Fibroblast of the aortic adventitia (primary cell): ENCODE measurements at regions not wholly inside any gene's neighbourhood (a gene's known extent, or its start where the extent isn't known, plus 50 kb on each side); places are given as distances from the start of the nearest gene placed in this dataset.
A peak's percentile ranks its signal among the peaks of the same experiment; 100 is the strongest.
"Not testable (repeated sequence)": the region's sequence is repeated elsewhere in the genome, so short reads cannot be mapped to it uniquely, and the experiment has no call there.

Source experiments
- DNase-seq: peaks from one replicate; pipeline ENCODE4 v3.0.0-alpha.2; 2010; ENCODE audit warnings: low read depth
- H3K4me3 ChIP-seq: 2 replicates; pipeline ENCODE4 v1.5.1; 2011; ENCODE audit warnings: low read depth, mild to moderate bottlenecking, control low read depth, low read length, moderate library complexity
- TF ChIP-seq, protein P1 (sequence below): IDR thresholded peaks from 2 replicates; pipeline ENCODE4 v1.5.1; 2011; ENCODE audit warnings: mild to moderate bottlenecking, low read length, control low read depth, inconsistent platforms; ENCODE audit not compliant: insufficient read depth

DNA sequence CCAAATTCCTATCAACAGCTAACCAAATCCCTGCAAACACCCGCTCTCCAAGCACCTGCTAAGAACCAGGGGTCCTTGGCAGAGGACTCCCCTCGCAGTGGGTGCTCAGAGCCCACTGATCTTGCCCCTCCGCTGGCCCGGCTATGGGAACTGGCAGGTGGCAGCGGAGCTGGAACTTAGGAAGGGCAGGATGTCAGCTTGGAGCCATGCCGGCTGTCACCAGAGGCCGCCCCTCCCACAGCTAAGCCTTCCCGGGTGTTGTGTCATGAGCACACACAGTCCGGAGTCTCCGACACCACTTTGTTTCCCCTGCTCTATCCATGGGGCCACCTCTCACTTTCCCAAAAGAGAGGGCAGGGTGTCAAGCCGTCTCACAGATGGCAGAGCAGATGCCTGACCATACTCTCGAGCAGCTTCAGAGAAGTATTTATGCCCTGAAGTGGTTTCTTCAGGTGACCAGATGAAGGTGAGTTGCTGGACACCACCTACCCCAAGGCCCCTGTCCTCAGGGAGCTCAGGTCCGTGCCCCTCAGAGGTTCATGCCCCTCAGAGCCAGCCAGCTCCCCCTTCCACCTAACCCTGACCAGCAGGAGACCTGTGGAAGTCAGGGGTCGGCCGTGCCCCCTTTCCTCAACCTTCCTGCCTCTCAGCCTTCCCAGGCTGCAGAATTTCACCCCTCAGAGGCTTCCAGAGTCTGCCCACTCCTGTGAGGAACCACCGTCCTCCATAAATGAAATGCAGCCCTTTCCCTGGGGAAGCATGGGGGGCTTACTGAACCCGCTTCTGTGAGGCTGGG is 545.7 kb upstream of the B3GAT1 start:
- DNase-seq = no peak
- no peak overlapping the region for H3K4me3 ChIP-seq
- TF ChIP-seq, protein P1, sequence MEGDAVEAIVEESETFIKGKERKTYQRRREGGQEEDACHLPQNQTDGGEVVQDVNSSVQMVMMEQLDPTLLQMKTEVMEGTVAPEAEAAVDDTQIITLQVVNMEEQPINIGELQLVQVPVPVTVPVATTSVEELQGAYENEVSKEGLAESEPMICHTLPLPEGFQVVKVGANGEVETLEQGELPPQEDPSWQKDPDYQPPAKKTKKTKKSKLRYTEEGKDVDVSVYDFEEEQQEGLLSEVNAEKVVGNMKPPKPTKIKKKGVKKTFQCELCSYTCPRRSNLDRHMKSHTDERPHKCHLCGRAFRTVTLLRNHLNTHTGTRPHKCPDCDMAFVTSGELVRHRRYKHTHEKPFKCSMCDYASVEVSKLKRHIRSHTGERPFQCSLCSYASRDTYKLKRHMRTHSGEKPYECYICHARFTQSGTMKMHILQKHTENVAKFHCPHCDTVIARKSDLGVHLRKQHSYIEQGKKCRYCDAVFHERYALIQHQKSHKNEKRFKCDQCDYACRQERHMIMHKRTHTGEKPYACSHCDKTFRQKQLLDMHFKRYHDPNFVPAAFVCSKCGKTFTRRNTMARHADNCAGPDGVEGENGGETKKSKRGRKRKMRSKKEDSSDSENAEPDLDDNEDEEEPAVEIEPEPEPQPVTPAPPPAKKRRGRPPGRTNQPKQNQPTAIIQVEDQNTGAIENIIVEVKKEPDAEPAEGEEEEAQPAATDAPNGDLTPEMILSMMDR = no peak

DNA sequence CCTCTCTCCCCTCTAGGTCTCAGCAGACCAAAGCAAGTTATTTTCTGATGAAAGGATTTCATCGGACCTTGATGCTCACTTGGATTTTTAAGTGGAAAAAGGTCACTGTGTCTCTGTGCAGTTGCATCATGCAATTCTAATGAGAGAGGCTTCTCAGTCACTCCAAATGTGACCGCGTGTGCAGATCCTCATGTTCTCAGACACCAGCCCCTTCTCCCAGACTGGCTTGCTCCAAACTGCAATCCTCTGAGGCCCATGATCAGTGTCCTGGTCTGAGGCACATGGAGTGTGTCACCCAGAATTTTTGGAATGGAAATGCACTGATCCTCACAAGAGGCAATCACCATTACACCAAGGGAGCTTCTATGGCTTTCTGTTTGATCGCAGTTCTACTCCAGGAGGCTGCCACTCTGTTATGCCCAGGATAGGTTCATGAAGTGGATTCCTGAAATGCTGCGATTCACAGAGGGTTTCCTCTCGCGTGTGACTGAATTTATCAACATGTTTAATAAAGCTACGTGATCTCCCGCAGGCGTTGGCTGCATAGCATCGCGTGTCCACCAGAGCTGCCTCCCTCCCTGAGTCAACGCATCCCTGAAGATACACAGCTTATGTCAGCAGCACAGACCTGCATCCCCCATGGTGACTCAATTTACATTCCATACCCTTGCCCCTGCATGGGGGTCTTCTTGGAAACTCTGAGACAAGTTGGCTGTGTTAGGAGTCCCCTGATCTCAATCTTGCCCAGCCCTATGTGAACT is 544.6 kb upstream of the B3GAT1 start:
- TF ChIP-seq, protein P1 = no peak
- DNase-seq = no peak
- H3K4me3 ChIP-seq = no peak overlapping the region

DNA sequence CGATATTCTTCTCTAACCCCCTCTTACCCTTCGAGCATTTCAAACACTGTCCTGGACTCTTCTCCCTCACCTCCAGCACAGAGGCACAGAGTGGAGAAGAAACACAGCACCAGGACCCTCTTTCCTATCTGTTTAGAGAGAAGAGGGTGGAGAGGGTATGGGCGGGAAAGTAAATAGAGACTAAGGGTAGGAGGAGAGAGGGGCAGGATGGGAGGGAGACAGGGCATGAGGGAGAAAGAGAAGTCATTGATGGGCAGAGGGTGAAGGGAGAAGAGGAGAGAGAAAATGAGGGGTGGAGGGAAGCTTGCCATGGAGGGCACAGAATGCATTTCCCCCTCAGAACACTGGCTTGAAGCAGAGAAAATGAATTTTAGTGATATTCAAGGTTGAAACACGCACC is 543.9 kb upstream of the B3GAT1 start:
- not testable (repeated sequence) for DNase-seq, H3K4me3 ChIP-seq

DNA sequence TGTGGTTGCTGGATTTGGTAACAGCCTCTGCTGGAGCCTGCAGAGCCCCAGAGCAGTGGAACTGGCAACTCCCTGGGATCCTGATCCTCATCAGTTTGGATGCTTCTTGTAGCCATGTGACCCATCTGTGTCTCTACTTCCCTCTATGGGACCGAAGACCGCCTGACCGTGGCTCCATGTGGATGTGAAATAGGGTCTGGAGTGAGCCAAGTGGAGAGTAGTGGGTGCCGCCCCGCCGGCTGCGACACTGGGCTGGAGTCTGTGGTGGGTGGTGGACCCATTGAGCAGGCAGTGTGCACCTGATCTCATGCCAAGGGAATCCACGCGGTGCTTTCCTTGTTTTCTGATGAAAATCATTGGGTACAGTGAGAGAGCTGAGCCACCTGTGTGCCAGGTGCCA is 543.2 kb upstream of the B3GAT1 start:
- TF ChIP-seq, protein P1 = no peak

DNA sequence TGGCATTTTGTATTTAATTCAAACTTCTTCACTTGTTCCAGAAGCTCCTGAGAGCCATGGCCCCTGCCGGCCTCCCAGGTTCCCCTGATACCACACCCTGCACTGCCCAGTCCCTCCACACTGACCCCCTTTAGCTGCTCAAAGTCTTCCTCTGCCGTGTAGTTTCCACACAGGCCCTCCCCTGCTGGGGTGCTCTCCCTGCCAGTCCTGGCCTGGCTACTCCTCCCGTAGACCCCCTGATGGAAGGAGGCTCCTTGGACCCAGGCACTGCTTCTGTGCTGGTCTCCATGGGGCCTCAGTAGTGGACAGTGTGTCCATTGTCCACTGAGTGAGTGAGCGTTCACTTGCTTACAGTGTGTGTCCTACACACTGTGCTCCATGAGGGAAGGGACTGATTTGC is 542.4 kb upstream of the B3GAT1 start:
- DNase-seq = not testable (repeated sequence)

More for the DNA sequence above, 543.2 kb upstream of the B3GAT1 start:
- no peak overlapping the region for H3K4me3 ChIP-seq
- DNase-seq = no peak

DNA sequence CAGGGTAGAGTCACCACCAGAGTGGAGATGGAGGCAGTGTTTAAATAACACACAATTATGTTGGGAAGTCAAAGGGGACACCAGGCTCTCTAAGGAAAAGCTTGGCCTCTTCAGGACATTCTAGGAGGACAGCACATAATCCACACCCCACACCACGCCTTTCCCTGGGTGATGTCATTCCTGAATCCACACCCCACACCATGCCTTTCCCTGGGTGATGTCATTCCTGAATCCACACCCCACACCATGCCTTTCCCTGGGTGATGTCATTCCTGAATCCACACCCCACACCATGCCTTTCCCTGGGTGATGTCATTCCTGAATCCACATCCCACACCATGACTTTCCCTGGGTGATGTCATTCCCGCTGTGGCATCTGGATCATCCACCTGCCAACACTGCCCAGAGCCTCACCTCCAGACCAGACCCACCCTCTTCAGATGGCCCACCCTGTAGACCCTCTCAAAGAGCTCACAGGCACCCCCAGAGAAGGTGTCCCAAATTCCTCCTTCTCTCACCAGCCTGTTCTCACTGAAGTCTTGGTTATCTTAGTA is 541.5 kb upstream of the B3GAT1 start:
- DNase-seq, H3K4me3 ChIP-seq: not testable (repeated sequence)

More for the DNA sequence above, 542.4 kb upstream of the B3GAT1 start:
- H3K4me3 ChIP-seq = not testable (repeated sequence)

DNA sequence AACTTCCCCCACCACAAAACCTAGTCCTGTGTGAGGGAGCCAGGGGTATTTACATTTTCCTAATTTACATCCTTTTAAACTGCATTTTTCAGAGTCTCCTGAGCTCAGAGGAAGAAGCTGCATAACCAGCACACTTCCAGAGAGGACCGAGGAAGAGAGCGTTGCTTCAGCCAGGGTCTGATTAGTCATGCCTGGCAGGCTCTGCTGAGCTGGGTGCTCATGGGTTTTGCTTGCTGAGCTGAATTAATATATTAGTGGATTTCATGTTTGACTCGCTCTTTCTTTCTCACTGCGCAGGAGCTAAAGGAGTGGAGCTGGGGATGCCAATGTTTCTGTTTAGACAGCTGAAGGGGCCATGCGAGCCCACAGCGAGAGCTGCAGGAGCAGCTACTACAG is 539.3 kb upstream of the B3GAT1 start:
- H3K4me3 ChIP-seq = no peak overlapping the region
- peak; percentile 72 for DNase-seq
- TF ChIP-seq, protein P1 = no peak

DNA sequence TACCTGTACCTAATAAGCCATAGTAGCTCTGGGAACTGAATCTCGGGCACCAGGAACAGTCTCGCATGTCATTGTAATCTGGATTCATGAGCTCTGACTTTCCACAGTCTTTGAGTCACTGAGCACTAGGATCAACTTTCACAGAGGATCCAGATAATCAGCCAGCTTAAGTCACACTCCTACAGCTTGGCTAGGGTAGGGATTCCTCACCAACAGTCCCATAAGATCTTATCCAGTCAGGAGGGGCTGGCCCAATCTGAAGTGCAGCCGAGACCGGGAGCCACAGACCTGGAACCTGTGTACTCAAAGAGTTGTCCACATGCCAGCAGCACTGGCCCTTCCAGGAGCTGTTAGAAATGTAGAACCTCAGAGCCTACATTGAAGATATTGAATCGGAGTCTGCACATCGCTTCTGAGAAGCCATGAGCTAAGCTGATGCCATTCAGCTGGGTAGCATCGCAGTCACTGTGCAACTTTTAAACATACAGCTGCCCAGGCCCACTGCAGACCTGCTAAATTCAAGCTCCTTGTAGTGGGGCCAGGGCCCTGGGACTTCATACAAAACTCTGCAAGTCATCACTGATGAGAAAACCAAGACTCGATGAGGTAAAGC is 538.8 kb upstream of the B3GAT1 start:
- DNase-seq = peak; percentile 47
- TF ChIP-seq, protein P1 = no peak
- H3K4me3 ChIP-seq = no peak overlapping the region
